Astrocyte of the spinal cord (primary cell): ENCODE measurements at regions not wholly inside any gene's neighbourhood (a gene's known extent, or its start where the extent isn't known, plus 50 kb on each side); places are given as distances from the start of the nearest gene placed in this dataset.
A peak's percentile ranks its signal among the peaks of the same experiment; 100 is the strongest.

Experiments used
- DNase-seq: peaks from one replicate; pipeline ENCODE4 v3.0.0; 2011; ENCODE audit warnings: low read depth, low spot score
- H3K4me3 ChIP-seq: 2 replicates; pipeline ENCODE4 v1.5.1; 2011; ENCODE audit warnings: low read depth, mild to moderate bottlenecking, low read length, moderate library complexity
- in situ Hi-C: cut with HindIII; loops from 2 replicates; pipeline ENCODE4 v1.10.0; 2017; ENCODE audit warnings: low sequenced_read_pairs
- TF ChIP-seq, protein P1 (sequence below): IDR thresholded peaks from 2 replicates; pipeline ENCODE4 v1.5.1; 2012; ENCODE audit warnings: low read depth, mild to moderate bottlenecking, low read length, inconsistent platforms

DNA sequence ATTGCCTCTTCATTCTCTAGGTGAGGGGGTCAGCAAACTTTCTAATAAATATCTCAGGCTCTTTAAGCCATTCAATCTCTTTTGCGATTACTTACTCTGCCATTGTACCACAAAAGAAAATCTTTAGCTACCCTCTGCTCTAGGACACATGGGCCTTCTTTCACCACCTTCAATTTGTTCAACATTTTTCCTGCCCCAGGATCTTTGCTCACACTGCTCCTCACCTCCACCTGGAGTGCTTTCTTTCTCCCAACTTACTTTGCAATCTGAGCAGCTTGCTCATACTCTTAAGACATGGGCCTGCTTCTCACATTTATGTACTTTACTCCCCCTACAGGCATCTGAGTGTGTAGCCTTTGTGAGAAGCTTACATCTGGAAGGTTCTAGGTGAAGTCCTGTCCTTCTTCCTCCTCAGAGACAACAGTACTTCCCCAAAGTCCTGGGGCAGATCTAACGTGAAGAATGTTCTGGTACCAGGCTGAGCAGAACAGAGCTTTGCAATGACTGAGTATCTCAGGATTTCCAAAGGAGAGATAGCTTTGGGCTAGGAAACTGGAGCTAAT, 55.0 kb upstream of the PRDM5 start:
- TF ChIP-seq, protein P1, sequence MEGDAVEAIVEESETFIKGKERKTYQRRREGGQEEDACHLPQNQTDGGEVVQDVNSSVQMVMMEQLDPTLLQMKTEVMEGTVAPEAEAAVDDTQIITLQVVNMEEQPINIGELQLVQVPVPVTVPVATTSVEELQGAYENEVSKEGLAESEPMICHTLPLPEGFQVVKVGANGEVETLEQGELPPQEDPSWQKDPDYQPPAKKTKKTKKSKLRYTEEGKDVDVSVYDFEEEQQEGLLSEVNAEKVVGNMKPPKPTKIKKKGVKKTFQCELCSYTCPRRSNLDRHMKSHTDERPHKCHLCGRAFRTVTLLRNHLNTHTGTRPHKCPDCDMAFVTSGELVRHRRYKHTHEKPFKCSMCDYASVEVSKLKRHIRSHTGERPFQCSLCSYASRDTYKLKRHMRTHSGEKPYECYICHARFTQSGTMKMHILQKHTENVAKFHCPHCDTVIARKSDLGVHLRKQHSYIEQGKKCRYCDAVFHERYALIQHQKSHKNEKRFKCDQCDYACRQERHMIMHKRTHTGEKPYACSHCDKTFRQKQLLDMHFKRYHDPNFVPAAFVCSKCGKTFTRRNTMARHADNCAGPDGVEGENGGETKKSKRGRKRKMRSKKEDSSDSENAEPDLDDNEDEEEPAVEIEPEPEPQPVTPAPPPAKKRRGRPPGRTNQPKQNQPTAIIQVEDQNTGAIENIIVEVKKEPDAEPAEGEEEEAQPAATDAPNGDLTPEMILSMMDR = peak; percentile 72
- DNase-seq = peak; percentile 68
- H3K4me3 ChIP-seq = no peak overlapping the region
- in situ Hi-C loops = no loop called here

GRCh38 chr4:120973207-120973606, 50.7 kb upstream of the PRDM5 start:
- H3K4me3 ChIP-seq = no peak overlapping the region
- DNase-seq = no peak
- TF ChIP-seq, protein P1 = no peak
- in situ Hi-C loops = no loop called here
